ENCODE measurements at regions not wholly inside any gene's neighbourhood (a gene's known extent, or its start where the extent isn't known, plus 50 kb on each side); places are given as distances from the start of the nearest gene placed in this dataset.

- no peaks in the 10 kb centered on the region for H3K79me2 ChIP-seq (ENCODE audit: control insufficient read depth in 1 of 2, insufficient read depth in 2 of 2, low read length in 2 of 2)
- no peak overlapping the region for H2AFZ ChIP-seq (ENCODE audit: low read length)
- DNase-seq (ENCODE audit: low read depth in 1 of 2, low spot score in 2 of 2) (no peak), FAIRE-seq (no peak)
- no peaks in the 10 kb centered on the region for H3K4me1 ChIP-seq (replicated peaks in 1 of 4; ENCODE audit: control insufficient read depth in 3 of 4, insufficient read depth in 4 of 4, low read length in 3 of 4)
- WGBS, 2 experiments (ENCODE audit: extremely low coverage in 1 of 2, insufficient coverage in 1 of 2, insufficient read length in 1 of 2, insufficient replicate concordance in 2 of 2, low coverage in 1 of 2, low lambda C conversion rate in 2 of 2, missing lambda C conversion rate in 1 of 2) = 94% methylated on average over 3 of the region's 3 CpGs; no CpG with 5 or more reads in 1 of the 2 experiments
- H2BK20ac ChIP-seq (ENCODE audit: low read length) = no peak overlapping the region
- no peak overlapping the region for H2BK5ac ChIP-seq (ENCODE audit: low read depth, low read length)
- H2BK12ac ChIP-seq (ENCODE audit: low read depth, low read length) = no peak overlapping the region
- no peak overlapping the region for H4K91ac ChIP-seq (replicated peaks; ENCODE audit: insufficient read length, low read length)
- H3K9me3 ChIP-seq (ENCODE audit: insufficient read depth in 2 of 2, low read depth in 1 of 2, low read length in 1 of 2) = no peaks in the 10 kb centered on the region
- no peak overlapping the region for H3K9ac ChIP-seq (replicated peaks in 1 of 4; ENCODE audit: extremely low read depth in 1 of 4, low read depth in 3 of 4, low read length in 3 of 4)
- ChIA-PET CTCF (ENCODE audit: partially characterized antibody) (no interaction called here), POLR2A (ENCODE audit: partially characterized antibody) (no interaction called here)
- no peak overlapping the region for H3K56ac ChIP-seq (replicated peaks; ENCODE audit: insufficient read length, low read depth, low read length)
- H4K8ac ChIP-seq (ENCODE audit: extremely low read depth, insufficient read depth, low read length) = no peak overlapping the region
- H3K14ac ChIP-seq (ENCODE audit: insufficient read length) = no peak overlapping the region
- no peak overlapping the region for H2AK5ac ChIP-seq (ENCODE audit: low read depth, low read length)
- no peak overlapping the region for H3K27ac ChIP-seq (ENCODE audit: low read depth, low read length)
- no peak overlapping the region for H3K23ac ChIP-seq (ENCODE audit: insufficient read length)
- no peak overlapping the region for H2BK15ac ChIP-seq (ENCODE audit: low read length)
- no peak overlapping the region for H3K4me3 ChIP-seq (ENCODE audit: extremely low read depth in 1 of 4, insufficient read depth in 2 of 4, low read depth in 3 of 4, low read length in 4 of 4)
- no peaks in the 10 kb centered on the region for H3K36me3 ChIP-seq (ENCODE audit: control insufficient read depth in 2 of 4, insufficient read depth in 4 of 4, low read length in 3 of 4)
- no peaks in the 10 kb centered on the region for H4K20me1 ChIP-seq (replicated peaks in 1 of 2; ENCODE audit: control insufficient read depth in 1 of 2, insufficient read depth in 2 of 2, low read length in 2 of 2)
- no peak for TF ChIP-seq CEBPB (IDR thresholded peaks at IDR 0.05; ENCODE audit: low read depth, low read length)
- TF ChIP-seq BACH1 (IDR thresholded peaks at IDR 0.05; ENCODE audit: low read length) = no peak
- TF ChIP-seq CREB1 (IDR thresholded peaks at IDR 0.05) = no peak
- no peak for TF ChIP-seq POLR2A (IDR thresholded peaks at IDR 0.05; ENCODE audit: control extremely low read depth in 1 of 2, low read depth in 2 of 2, low read length in 2 of 2)
- TF ChIP-seq RFX5 (IDR thresholded peaks at IDR 0.05; ENCODE audit: borderline replicate concordance, low read depth, low read length) = no peak
- TF ChIP-seq CHD1 (IDR thresholded peaks at IDR 0.05; ENCODE audit: low read depth, low read length) = no peak
- no peak for TF ChIP-seq KDM1A (IDR thresholded peaks at IDR 0.05; ENCODE audit: borderline replicate concordance, low read length)
- TF ChIP-seq TBP (IDR thresholded peaks at IDR 0.05; ENCODE audit: low read depth, low read length) = no peak
- TF ChIP-seq TEAD4 (IDR thresholded peaks at IDR 0.05; ENCODE audit: low read depth, low read length) = no peak
- TF ChIP-seq GTF2F1 (IDR thresholded peaks at IDR 0.05; ENCODE audit: borderline replicate concordance, low read depth, low read length) = no peak
- no peak for TF ChIP-seq SRF (IDR thresholded peaks at IDR 0.05; ENCODE audit: low read depth, low read length)
- no peak for TF ChIP-seq JUND (IDR thresholded peaks at IDR 0.05; ENCODE audit: low read length)
- no peak for TF ChIP-seq TAF1 (IDR thresholded peaks at IDR 0.05; ENCODE audit: low read depth, low read length)
- TF ChIP-seq ATF3 (IDR thresholded peaks at IDR 0.05; ENCODE audit: insufficient read depth, low read depth, low read length) = no peak
- no peak for TF ChIP-seq EP300 (IDR thresholded peaks at IDR 0.05; ENCODE audit: borderline replicate concordance in 1 of 2, low read depth in 2 of 2, low read length in 2 of 2)
- H3K4me2 ChIP-seq (ENCODE audit: insufficient read depth in 1 of 2, low read depth in 2 of 2, low read length in 2 of 2) = no peak overlapping the region
- H3K79me1 ChIP-seq (ENCODE audit: low read depth, low read length) = no peaks in the 10 kb centered on the region
- no peak overlapping the region for H3K4ac ChIP-seq (replicated peaks; ENCODE audit: insufficient read length, low read depth, low read length)
- H3K18ac ChIP-seq (ENCODE audit: extremely low read depth, low read length) = no peak overlapping the region
- H3K27me3 ChIP-seq (replicated peaks in 1 of 4; ENCODE audit: control insufficient read depth in 3 of 4, extremely low read depth in 1 of 4, insufficient read depth in 3 of 4, low read length in 3 of 4) = no peaks in the 10 kb centered on the region
- H4K5ac ChIP-seq (ENCODE audit: insufficient read length, low read depth, low read length) = no peak overlapping the region
- H3K23me2 ChIP-seq (ENCODE audit: low read depth, low read length) = no peaks in the 10 kb centered on the region
- no peak overlapping the region for H2BK120ac ChIP-seq (replicated peaks; ENCODE audit: low read depth, low read length)
Observed at GRCh38 chr2:192515937-192516336, 321.2 kb upstream of the TMEFF2 start.
